PC-9 (cell line): ENCODE measurements at regions not wholly inside any gene's neighbourhood (a gene's known extent, or its start where the extent isn't known, plus 50 kb on each side); places are given as distances from the start of the nearest gene placed in this dataset.

Experiments
- BruUV-seq: library from RNA; stranded (reverse); fragments of 400-500 nt; replicated peaks from 2 replicates; lab custom pipeline; 2021; lab: Mats Ljungman, UMichigan
- CTCF ChIA-PET: fragments of 300-600 bp; sonication (Branson Sonifier 250); formaldehyde crosslinking; loops from one replicate; lab custom pipeline; 2022; ENCODE audit warnings: antibody characterized with exemption; lab: Charles Lee
- POLR2A ChIA-PET: fragments of 300-600 bp; sonication (Branson Sonifier 250); formaldehyde crosslinking; loops from one replicate; lab custom pipeline; 2022; ENCODE audit warnings: antibody characterized with exemption; ENCODE audit not compliant: unreplicated experiment; lab: Charles Lee
- DNase-seq, 2 experiments: peaks; one replicate each; pipeline versions ENCODE4 v3.0.0 to v3.0.0-alpha.2; 2015 to 2022; ENCODE audit warnings: mixed read lengths in 1 of 2
- H2AFZ ChIP-seq: fragments of 200-600 bp; sonication (generic); 2 replicates; pipeline ENCODE4 v1.8.1; 2017; ENCODE audit warnings: antibody characterized with exemption
- H3F3A ChIP-seq: fragments of 200-600 bp; sonication (generic); 2 replicates; pipeline ENCODE4 v1.8.1; 2017; ENCODE audit warnings: antibody characterized with exemption, mild to moderate bottlenecking, low read depth; ENCODE audit not compliant: insufficient read depth
- H3K27ac ChIP-seq: fragments of 200-600 bp; sonication (generic); 2 replicates; pipeline ENCODE4 v1.6.1; 2016; ENCODE audit warnings: mixed run types
- H3K27me3 ChIP-seq: fragments of 200-600 bp; sonication (generic); 2 replicates; pipeline ENCODE4 v1.6.1; 2016; ENCODE audit warnings: low read depth, mixed run types; ENCODE audit not compliant: insufficient read depth
- H3K36me3 ChIP-seq: fragments of 200-600 bp; sonication (generic); 2 replicates; pipeline ENCODE4 v1.6.1; 2016; ENCODE audit warnings: low read depth, mixed run types
- H3K4me1 ChIP-seq: fragments of 200-600 bp; sonication (generic); replicated peaks from 2 replicates; pipeline ENCODE4 v1.6.1; 2016; ENCODE audit warnings: mixed run types; ENCODE audit not compliant: insufficient read depth
- H3K4me2 ChIP-seq: fragments of 200-600 bp; sonication (generic); 2 replicates; pipeline ENCODE4 v1.6.1; 2017; ENCODE audit warnings: mixed run types
- H3K4me3 ChIP-seq: fragments of 200-600 bp; sonication (generic); 2 replicates; pipeline ENCODE4 v1.6.1; 2016; ENCODE audit warnings: mixed run types
- H3K79me2 ChIP-seq: fragments of 200-600 bp; sonication (generic); 2 replicates; pipeline ENCODE4 v1.6.1; 2017; ENCODE audit warnings: low read depth, mixed run types
- H3K9me2 ChIP-seq: fragments of 200-600 bp; sonication (generic); 2 replicates; pipeline ENCODE4 v1.8.1; 2017; ENCODE audit warnings: mild to moderate bottlenecking; ENCODE audit not compliant: insufficient read depth
- H3K9me3 ChIP-seq: fragments of 200-600 bp; sonication (generic); 2 replicates; pipeline ENCODE4 v1.8.1; 2016; ENCODE audit warnings: low read depth; ENCODE audit not compliant: insufficient read depth
- H4K20me1 ChIP-seq: fragments of 200-600 bp; sonication (generic); 2 replicates; pipeline ENCODE4 v1.8.1; 2017; ENCODE audit not compliant: insufficient read depth
- EZH2 ChIP-seq: fragments of 200-600 bp; sonication (generic); IDR thresholded peaks from 2 replicates; pipeline ENCODE4 v1.8.0; 2017; ENCODE audit warnings: antibody characterized with exemption, low read depth
- intact Hi-C: fragments of 100-400 bp; cut with micrococcal nuclease; formaldehyde crosslinking; loops from one replicate; pipeline ENCODE4 v1.10.0; 2022; ENCODE audit not compliant: unreplicated experiment
- TF ChIP-seq, protein P1 (sequence below): fragments of 200-600 bp; sonication (generic); conservative IDR thresholded peaks from 2 replicates; pipeline ENCODE4 v1.6.1; 2017; ENCODE audit warnings: mixed run types, antibody characterized with exemption, mild to moderate bottlenecking, moderate library complexity

DNA sequence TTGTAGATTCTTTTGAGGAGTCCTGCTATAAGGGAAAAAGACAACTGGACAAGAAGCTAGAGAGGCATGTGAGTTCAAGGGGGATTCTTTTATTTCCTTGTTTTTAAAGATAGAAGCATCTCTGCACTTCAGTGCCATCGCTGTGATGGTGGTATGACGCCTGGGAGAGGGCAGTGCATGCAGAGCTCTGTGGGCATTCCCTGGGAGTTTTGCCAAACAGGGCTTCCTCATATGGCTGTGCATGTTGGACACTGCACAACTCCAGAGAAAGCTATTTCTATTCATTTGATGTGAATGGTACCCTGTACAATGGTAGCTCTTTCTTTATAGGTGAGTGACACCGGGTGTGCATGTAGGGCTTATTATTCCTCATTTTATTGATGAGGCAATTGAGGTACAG is 599.5 kb upstream of the DPP6 start:
- no TSS peak for BruUV-seq
- Histone ChIP-seq H2AFZ (no peak overlapping the region), H3K4me3 (no peak overlapping the region), H3K27me3 (peaks cover 18% of the 10 kb centered on the region; the same call in 1 of the 2 replicates), H3K36me3 (no peaks in the 10 kb centered on the region), H3K79me2 (no peaks in the 10 kb centered on the region), H3K4me2 (no peak overlapping the region), H3K27ac (no peak overlapping the region), H3K9me3 (no peaks in the 10 kb centered on the region), H3K9me2 (no peaks in the 10 kb centered on the region), H4K20me1 (no peaks in the 10 kb centered on the region), H3F3A (no peaks in the 10 kb centered on the region), H3K4me1 (no peaks in the 10 kb centered on the region)
- ChIA-PET POLR2A (no interaction called here), CTCF (no interaction called here)
- DNase-seq = no peak
- TF ChIP-seq, protein P1, sequence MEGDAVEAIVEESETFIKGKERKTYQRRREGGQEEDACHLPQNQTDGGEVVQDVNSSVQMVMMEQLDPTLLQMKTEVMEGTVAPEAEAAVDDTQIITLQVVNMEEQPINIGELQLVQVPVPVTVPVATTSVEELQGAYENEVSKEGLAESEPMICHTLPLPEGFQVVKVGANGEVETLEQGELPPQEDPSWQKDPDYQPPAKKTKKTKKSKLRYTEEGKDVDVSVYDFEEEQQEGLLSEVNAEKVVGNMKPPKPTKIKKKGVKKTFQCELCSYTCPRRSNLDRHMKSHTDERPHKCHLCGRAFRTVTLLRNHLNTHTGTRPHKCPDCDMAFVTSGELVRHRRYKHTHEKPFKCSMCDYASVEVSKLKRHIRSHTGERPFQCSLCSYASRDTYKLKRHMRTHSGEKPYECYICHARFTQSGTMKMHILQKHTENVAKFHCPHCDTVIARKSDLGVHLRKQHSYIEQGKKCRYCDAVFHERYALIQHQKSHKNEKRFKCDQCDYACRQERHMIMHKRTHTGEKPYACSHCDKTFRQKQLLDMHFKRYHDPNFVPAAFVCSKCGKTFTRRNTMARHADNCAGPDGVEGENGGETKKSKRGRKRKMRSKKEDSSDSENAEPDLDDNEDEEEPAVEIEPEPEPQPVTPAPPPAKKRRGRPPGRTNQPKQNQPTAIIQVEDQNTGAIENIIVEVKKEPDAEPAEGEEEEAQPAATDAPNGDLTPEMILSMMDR = no peak
- TF ChIP-seq EZH2 = no peak
- intact Hi-C loops = no loop called here

DNA sequence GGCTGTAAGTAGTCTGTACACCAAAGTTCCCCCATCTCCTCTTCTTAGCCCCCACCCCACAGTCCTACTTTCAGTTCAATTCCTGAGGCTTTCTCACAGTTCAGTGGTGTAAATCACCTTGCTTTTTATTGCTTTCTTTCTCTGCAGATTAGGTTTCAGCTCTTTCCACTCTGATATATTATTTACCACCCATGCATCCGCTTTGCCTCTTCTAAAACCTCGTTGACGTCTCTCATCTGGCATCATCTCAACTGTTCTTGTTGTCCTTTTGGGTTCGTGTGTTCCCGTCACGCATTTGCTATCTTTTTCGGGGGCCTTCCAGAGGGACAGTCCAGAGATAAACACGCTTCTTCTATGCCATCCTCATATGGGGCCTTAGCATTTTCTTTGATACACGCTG is 597.9 kb upstream of the DPP6 start:
- TF ChIP-seq, protein P1 = no peak
- TF ChIP-seq EZH2 = no peak
- no peaks in the 10 kb centered on the region for H4K20me1 ChIP-seq
- no peak overlapping the region for H3K4me3 ChIP-seq
- H3K36me3 ChIP-seq = no peaks in the 10 kb centered on the region
- H3F3A ChIP-seq = no peaks in the 10 kb centered on the region
- DNase-seq = no peak
- H3K27me3 ChIP-seq = peaks cover 18% of the 10 kb centered on the region; the same call in 1 of the 2 replicates
- CTCF ChIA-PET = no interaction called here
- no peaks in the 10 kb centered on the region for H3K9me2 ChIP-seq
- H3K79me2 ChIP-seq = no peaks in the 10 kb centered on the region
- H3K9me3 ChIP-seq = no peaks in the 10 kb centered on the region
- intact Hi-C loops = no loop called here
- no peak overlapping the region; the same call in 1 of the 2 replicates for H2AFZ ChIP-seq
- H3K27ac ChIP-seq = no peak overlapping the region
- POLR2A ChIA-PET = no interaction called here
- H3K4me1 ChIP-seq = no peaks in the 10 kb centered on the region
- no peak overlapping the region for H3K4me2 ChIP-seq
- no TSS peak for BruUV-seq

DNA sequence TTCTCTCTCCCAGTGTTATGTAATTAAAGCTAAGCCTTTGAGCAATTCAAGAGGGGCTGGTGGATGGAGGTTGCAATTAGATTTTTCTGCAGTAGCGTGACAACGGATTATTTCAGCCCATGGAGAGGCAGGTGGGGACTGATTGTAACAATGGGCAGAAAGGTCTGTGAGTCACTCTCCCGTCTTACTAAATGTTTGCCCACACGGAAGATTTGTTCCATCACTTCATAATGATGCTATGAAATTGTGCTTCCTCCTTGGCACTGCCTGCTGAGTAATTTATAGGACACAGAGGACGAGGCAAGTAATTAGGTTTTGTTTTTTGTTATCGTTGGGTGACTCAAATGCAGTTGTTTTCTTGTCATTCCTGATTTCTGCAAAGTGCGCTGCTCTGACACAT is 594.5 kb upstream of the DPP6 start:
- TF ChIP-seq EZH2 = no peak
- TF ChIP-seq, protein P1 = no peak
- Histone ChIP-seq H3K4me3 (no peak overlapping the region), H3K36me3 (no peaks in the 10 kb centered on the region), H3K27me3 (peaks cover 18% of the 10 kb centered on the region; the same call in 1 of the 2 replicates), H3F3A (no peaks in the 10 kb centered on the region), H3K79me2 (no peaks in the 10 kb centered on the region), H3K4me1 (no peaks in the 10 kb centered on the region), H3K27ac (no peak overlapping the region), H3K9me3 (0 out of 2 replicates have a peak, but pooled peaks cover under 1% of the 10 kb centered on the region), H3K4me2 (no peak overlapping the region), H3K9me2 (no peaks in the 10 kb centered on the region), H4K20me1 (no peaks in the 10 kb centered on the region), H2AFZ (no peak overlapping the region)
- ChIA-PET POLR2A (no interaction called here), CTCF (no interaction called here)
- BruUV-seq = no TSS peak
- peak in 1 of 2 experiments; percentile 51 for DNase-seq
- intact Hi-C loops = no loop called here
